HFFc6 (cell line): ENCODE measurements at regions not wholly inside any gene's neighbourhood (a gene's known extent, or its start where the extent isn't known, plus 50 kb on each side); places are given as distances from the start of the nearest gene placed in this dataset.

ENCODE experiments used
- DNase-seq: peaks from one replicate; pipeline ENCODE4 v3.0.0-alpha.2; 2018
- H3K27ac Mint-ChIP-seq: 2 replicates; pipeline ENCODE4 v1.8.0; 2020; ENCODE audit warnings: mild to moderate bottlenecking, mixed read lengths
- H3K27me3 Mint-ChIP-seq: 2 replicates; pipeline ENCODE4 v1.8.0; 2021; ENCODE audit warnings: mild to moderate bottlenecking, moderate library complexity, mixed read lengths; ENCODE audit not compliant: insufficient read depth
- H3K36me3 Mint-ChIP-seq: 2 replicates; pipeline ENCODE4 v1.8.0; 2021; ENCODE audit warnings: low read depth, mixed read lengths
- H3K4me1 Mint-ChIP-seq: 2 replicates; pipeline ENCODE4 v1.8.0; 2020; ENCODE audit warnings: low read depth, mixed read lengths
- H3K4me3 Mint-ChIP-seq: 2 replicates; pipeline ENCODE4 v1.8.0; 2020; ENCODE audit warnings: mild to moderate bottlenecking, moderate library complexity, mixed read lengths
- H3K9me3 Mint-ChIP-seq: 2 replicates; pipeline ENCODE4 v1.8.0; 2020; ENCODE audit warnings: mild to moderate bottlenecking, mixed read lengths
- CTCF ChIP-seq: fragments of 200-600 bp; sonication (generic); IDR thresholded peaks from 2 replicates; pipeline ENCODE4 v1.5.0; 2021; ENCODE audit warnings: antibody characterized with exemption, mild to moderate bottlenecking

- Mint-ChIP-seq H3K4me1 (peaks cover 16% of the 10 kb centered on the region), H3K9me3 (no peaks in the 10 kb centered on the region), H3K36me3 (no peaks in the 10 kb centered on the region), H3K27ac (no peak overlapping the region), H3K27me3 (peaks cover 35% of the 10 kb centered on the region), H3K4me3 (0 out of 2 replicates have a peak overlapping the region, but pooled peaks have one; percentile 23)
- peak; percentile 60 for DNase-seq
- no peak for TF ChIP-seq CTCF
Measured at GRCh38 chr1:38246955-38247952, 200.7 kb upstream of the POU3F1 start.

DNA sequence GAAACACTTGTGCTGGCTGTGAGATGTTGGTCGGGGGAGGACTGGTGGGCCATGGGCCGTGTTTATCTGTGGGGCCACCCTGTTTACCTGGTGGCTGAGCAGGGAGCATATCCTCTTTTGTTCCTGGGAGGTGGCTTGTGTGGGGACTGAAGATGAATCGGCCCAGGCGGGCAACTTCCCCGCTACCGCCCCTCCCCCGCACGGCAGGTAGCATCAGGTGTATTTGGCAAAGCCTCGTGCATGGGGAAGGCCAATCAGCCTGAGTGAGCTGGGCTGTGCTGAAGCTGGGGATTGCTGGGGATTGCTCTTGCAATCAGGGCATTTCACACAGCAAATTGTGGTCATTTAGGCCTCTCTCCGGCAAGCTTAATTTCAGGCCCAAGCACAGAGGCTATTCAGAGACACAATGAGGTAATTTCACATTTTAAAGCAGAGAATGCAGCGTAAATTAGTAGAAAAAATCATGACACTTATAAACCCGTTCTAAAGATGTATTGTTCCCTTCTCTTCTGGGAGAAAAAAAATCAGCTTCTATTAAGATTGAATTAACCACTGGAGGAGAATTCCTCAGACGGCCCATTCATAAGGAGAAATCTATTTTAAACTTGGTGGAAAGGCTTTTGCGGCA, 197.7 kb upstream of the POU3F1 start:
- DNase-seq = no peak
- Mint-ChIP-seq H3K9me3 (no peaks in the 10 kb centered on the region), H3K4me1 (peaks cover 16% of the 10 kb centered on the region)

DNA sequence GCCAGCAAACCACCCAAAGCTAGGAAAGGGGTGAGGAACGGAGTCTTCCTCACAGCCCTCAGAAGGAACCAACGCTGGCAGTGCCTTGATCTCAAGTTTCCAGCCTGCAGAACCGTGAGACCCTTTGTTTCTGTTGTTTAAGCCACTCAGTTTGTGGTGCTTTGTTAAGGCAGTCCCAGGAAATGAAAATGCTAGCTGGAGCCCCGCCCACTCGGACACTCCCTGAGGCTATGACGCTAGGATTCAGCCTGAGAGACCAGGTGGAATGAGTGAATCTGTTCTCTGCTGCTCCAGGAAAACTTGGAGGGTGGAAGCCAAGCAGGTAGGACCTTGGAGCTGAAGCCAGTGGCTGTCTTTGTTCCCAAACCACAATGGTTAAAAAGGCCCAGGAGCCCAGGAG, 196.5 kb upstream of the POU3F1 start:
- no peak for DNase-seq
- H3K4me1 Mint-ChIP-seq = peaks cover 16% of the 10 kb centered on the region
- H3K9me3 Mint-ChIP-seq = no peaks in the 10 kb centered on the region
- H3K27ac Mint-ChIP-seq = no peak overlapping the region
- no peak overlapping the region for H3K4me3 Mint-ChIP-seq
- peaks cover 20% of the 10 kb centered on the region for H3K27me3 Mint-ChIP-seq
- TF ChIP-seq CTCF = no peak
- no peaks in the 10 kb centered on the region for H3K36me3 Mint-ChIP-seq

More for the DNA sequence above, 197.7 kb upstream of the POU3F1 start:
- Mint-ChIP-seq H3K27ac (no peak overlapping the region), H3K27me3 (peaks cover 28% of the 10 kb centered on the region), H3K36me3 (no peaks in the 10 kb centered on the region), H3K4me3 (no peak overlapping the region)
- TF ChIP-seq CTCF = no peak

GRCh38 chr1:38242506-38242905, 195.9 kb upstream of the POU3F1 start:
- Mint-ChIP-seq H3K4me3 (no peak overlapping the region), H3K9me3 (no peaks in the 10 kb centered on the region), H3K27ac (no peak overlapping the region), H3K4me1 (peaks cover 12% of the 10 kb centered on the region), H3K27me3 (peaks cover 14% of the 10 kb centered on the region), H3K36me3 (no peaks in the 10 kb centered on the region)
- DNase-seq = no peak
- TF ChIP-seq CTCF = no peak

- H3K9me3 Mint-ChIP-seq = no peaks in the 10 kb centered on the region
- H3K27ac Mint-ChIP-seq = no peak overlapping the region
- H3K36me3 Mint-ChIP-seq = no peaks in the 10 kb centered on the region
- peaks cover 4% of the 10 kb centered on the region for H3K4me1 Mint-ChIP-seq
- H3K27me3 Mint-ChIP-seq = peaks cover 19% of the 10 kb centered on the region
- no peak for DNase-seq
- no peak for TF ChIP-seq CTCF
- H3K4me3 Mint-ChIP-seq = no peak overlapping the region
Measured at GRCh38 chr1:38241594-38242334, 195.2 kb upstream of the POU3F1 start.
